ENCODE measurements at regions not wholly inside any gene's neighbourhood (a gene's known extent, or its start where the extent isn't known, plus 50 kb on each side); places are given as distances from the start of the nearest gene placed in this dataset.

DNA sequence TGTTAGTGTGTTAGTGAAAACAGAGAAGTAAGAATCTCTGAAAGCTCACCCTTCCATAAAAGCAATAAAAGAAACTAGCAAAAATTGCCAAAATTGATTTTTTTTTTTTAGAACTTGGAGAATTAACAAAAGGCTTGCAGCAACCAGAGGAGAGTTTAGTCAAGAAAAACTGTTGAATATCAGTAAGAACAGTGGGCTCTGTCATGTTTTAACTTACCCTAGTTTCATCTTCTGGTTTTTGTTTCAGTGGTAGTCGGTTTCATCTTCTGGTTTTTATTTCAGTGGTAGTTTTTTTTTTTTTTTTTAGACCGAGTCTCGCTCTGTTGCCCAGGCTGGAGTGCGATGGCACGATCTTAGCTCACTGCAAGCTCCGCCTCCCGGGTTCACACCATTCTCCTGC lies 580.9 kb downstream of the NYAP2 start:
- no peak for DNase-seq (ENCODE audit: low read depth)

DNA sequence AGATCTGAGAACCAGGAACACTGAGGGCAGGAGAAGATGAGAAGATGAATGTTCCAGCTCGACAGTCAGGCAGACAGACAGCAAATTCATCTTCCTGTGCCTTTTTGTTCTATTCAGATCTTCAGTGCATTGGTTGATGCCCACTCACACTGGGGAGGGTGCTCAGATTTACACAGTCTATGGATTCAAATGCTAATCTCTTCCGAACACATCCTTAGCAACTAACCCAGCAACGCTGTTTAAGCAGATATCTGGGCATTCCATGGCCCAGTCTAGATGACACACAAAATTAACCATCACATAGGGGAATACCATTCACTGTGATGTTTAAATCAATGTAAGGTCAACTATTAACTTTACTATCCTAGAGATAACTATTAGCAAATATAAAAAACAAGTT lies 571.9 kb downstream of the NYAP2 start:
- DNase-seq (ENCODE audit: low read depth): no peak

DNA sequence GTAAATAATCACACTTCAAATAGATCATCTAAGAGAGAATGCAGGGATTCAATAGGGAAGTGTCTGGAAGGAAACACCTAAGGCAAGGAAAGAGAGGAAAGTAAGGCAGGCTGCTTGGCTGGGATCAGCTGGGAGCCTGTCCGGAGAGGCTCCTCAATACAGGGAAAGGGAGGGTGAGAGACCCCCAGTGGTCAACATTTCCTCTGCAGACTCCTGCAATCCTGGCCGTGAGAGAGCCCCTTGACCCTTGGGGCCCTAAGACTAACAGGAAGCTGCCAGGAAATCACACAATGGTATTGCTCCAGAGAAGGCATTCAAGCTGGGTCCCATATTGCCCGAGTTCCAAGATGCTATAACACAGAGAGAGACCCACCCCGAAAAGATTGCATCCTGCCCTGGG lies 549.4 kb downstream of the NYAP2 start:
- DNase-seq (ENCODE audit: low read depth): no peak

DNA sequence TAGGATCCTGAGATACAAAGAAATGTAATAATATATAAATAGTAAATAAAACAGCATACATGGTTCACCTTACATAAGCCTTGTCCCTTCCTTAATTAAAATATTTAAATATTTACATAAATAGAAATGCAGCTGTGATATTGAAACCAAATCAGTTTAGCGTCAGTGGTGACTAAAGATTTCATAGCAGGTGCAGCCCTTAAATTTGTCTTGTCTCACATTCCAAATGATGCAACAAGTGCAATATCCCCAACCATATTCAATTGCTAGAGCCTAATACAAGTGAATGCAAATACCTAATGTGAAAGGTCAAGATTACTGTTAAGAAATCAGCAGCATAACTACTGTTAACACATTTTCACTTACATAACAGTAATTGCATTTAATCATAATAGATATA lies 539.5 kb downstream of the NYAP2 start:
- DNase-seq (ENCODE audit: low read depth): no peak

DNA sequence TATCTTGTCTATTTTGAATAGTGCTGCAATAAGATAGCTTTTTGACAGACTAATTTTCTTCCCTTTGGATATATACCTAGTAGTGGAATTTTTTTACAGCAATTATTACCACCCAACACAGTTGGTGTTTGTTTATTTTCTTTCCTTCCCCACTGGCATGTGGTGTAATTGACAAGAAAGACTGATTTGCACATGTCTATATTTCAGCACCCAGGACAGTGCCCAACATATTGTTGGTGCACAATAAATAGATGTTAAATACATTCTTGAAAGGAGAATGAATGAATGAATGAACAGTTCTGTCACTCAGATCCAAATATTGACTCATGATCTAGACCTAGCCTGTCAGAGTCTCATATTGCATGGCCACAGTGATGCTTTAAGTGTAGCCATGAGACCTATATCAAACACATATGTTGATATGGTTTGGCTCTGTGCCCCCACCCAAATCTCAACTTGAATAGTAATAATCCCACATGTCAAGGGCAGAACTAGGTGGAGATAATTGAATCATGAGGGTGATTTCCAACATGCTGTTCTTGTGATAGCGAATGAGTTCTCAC lies 538.2 kb downstream of the NYAP2 start:
- peak; percentile 26 for DNase-seq (ENCODE audit: low read depth)

DNA sequence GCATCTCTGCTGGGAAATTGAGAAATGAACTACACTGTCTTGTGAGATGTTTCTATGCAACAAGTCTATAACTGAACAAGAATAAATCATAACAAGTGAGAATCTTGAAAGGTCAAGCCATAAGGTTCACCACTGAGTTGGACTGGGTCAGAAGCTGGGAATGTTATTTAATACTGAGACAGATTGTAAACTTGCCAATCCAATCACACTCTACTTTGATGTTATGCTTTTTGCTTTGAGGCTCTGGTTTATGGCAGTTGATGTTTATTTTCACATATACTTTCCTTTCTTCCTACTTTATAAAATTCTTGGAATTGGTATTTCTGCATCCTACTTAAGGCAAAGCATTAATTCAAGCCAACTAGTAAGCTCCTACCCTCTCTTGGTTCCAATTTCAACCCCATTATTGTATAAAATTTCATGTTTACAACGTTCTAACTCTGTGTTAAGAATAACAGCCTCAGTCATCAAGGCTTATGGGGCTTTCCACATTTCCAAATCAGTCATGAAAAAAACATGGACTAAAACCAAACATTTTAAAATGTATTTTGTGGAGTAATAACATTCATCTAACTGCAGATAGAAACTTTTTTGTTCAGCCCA lies 533.4 kb downstream of the NYAP2 start:
- DNase-seq (ENCODE audit: low read depth): no peak

DNA sequence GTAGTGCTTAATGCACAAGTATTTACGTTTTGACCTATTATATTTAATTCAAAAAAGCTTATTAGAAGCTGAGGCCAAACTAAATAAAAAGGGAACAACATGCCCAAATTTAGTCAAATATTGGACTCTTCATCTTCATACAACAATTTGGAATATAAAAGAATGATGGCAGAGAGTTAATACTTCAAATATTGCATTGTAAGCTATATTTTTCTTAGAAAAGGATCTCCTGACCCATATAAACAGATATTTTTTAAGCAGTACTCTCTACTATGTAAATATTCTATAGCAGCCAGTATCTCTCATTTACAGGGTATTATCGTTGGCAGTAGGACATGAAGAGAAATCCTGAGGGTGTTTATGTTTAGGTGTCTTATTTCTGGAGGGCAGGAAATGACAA lies 531.2 kb downstream of the NYAP2 start:
- no peak for DNase-seq (ENCODE audit: low read depth)

DNA sequence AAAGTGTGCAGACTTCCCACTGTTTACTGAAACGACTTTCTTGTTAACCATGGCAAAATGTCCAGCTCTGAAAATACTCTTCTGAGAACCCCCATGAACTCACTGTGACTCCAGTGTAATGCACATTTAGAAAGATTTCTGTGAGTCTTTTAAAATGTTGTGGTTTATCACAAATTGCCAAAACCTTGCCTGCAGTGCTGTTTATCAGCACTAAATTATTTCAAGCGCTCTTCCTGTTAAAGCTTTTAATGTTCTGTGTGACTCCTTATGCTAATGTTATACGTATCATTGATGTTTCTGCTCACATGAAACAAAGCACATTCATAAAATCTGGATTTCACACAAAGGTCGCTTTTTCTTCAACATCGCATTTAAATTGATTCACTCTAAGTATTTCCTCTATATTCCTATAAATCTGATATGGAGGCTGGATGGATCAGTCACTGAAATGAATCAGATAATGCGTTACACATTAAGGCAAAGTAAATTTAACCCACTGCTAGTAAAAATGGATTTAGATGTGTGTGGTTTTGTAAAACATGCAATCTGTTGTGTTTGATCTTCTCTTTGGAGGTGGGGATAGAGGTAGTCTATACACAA lies 521.2 kb downstream of the NYAP2 start:
- DNase-seq (ENCODE audit: low read depth): peak; percentile 6

DNA sequence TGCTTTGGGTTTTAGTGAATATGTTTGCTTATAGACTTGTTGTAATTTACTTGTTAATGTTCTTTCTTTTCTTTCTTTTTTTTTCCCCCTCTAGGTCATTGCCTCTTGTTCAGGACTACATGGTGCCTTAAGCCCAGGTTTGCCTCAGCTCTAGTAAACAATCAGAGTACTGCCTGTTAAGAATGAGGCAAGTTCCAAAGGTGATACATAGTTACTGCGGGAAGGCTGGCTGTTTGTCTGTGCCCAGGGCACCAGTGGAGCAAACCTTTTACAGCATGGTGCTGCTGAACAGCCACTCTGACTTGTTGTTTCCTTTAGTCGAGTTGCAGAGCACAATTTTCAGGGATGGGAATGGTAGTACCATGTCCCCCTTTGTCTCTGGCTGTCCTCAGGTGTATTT lies 517.2 kb downstream of the NYAP2 start:
- DNase-seq (ENCODE audit: low read depth): no peak

DNA sequence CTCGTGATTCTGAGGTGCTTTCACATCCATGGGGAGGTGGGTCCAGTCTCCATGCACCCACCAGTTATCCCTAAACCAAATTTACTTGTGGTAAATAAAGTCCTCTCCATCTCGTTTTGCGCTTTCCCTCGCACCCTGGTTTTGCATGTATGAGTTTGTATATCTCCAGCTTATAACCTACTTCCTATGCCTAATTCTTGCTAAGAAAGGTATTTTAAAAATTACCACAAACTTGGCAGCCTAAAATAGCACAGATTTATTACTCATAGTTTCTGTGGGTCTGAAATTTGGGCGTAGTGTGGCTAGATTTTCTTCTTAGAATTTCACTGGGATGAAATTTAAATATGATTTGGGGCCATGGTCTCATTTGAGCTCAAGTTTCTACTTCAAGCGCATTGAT lies 511.5 kb downstream of the NYAP2 start:
- DNase-seq (ENCODE audit: low read depth): no peak

DNA sequence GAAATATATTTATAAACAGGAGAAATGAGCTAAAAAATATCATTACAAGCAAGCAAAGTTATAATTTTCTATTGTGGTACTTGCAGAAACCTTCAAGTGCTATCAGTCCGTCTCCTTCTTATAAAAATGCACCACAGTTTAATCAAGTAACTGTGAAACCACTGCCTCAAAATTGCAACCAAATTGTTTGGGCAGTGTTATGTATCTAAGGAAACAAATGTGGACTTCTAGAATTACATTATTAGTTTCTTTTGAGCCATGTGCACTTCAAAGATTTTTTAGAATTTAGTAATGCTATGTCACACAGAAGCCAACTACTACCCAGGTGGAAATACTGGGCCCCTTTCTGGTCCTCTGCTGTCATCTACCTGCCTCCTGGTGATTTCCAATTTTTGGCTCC lies 495.6 kb downstream of the NYAP2 start:
- DNase-seq (ENCODE audit: low read depth): peak; percentile 72

DNA sequence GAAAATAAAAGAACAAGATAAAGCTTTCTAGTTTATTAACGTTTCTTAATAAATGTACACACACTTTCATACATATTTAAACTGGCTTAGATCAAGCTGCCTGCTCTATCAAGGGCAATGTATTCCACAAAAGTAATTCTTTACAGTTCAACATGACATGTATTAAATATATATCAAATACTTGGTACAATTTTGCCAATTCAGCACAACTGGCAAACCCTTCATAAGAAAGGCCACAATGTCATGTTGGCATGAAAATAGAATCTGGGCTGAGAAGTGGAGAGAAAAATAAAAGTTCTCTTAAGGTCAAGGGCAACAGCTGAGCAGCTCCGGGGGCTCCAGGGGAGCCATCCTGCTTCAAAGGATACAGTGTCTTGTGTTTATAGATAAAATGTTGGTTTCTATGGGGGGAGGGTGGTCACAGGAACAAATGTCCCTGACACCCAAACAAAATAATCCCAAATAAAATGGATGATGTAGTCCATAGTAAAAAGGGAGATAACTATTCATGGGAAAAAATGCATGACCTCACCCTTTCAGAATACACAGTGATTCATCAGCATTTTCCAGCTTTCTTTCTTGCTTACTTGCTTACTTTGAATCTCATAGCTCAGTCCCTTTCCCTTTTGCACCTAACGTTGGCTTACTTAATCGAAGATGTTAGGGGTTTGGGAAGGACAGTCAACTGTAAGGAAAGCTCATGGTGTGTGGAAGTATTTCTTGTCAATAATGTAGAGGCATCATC lies 494.9 kb downstream of the NYAP2 start:
- peak; percentile 86 for DNase-seq (ENCODE audit: low read depth)

DNA sequence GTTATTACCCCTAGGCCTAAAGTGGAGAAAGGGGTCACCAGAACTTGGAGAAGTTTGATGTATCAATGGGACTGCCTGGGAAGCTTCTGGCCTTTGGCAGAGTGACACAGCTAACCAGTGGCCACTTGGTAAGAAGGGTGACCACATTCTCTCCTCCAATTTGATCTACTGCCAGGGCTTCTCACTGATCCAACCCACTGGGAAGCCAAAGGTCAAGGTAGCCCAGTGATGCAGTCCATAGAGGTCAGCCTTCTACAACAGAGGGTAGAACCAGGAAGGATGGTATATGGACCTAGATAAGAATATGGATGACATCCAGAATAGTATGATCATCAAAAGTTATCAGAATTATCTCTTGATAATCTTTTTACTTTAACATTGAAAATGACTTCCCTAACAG lies 493.6 kb downstream of the NYAP2 start:
- DNase-seq (ENCODE audit: low read depth): peak; percentile 53

DNA sequence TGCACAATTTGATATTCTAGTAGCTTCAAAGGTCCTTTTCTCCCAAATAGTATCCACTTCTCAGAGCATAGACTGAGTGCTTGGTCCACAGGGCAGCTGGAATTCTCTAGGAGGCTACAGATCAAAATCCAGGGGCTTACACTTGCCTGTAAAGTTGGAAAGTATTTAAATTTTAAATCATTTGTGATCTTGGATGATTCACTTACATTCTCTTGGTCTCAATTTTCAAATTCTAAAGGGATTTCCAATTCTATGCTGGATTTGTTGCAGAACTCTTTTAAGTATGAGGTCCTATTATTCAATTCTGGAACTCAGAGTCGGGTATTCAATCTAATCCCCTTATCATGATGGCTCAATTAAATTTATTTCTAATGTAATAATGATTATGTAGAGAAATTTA lies 492.3 kb downstream of the NYAP2 start:
- no peak for DNase-seq (ENCODE audit: low read depth)

DNA sequence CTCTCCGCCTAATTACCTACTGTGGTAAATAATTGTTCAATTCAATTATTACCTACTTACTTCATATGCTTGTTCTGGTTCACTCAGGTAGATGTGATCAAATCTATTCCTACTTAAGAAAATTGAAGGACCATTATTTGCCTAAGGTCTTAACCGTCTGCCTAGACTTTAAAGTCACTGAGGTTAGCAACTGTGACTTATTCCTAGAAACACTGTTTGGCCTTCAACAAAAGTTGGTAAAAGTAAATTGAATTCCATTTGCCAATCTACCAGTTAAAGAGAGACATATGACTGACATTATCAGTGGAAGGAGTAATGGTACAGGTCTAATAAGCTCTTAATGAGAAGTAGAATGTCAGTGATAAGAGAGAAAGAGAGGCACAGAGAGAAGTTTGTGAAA lies 491.5 kb downstream of the NYAP2 start:
- peak; percentile 4 for DNase-seq (ENCODE audit: low read depth)

DNA sequence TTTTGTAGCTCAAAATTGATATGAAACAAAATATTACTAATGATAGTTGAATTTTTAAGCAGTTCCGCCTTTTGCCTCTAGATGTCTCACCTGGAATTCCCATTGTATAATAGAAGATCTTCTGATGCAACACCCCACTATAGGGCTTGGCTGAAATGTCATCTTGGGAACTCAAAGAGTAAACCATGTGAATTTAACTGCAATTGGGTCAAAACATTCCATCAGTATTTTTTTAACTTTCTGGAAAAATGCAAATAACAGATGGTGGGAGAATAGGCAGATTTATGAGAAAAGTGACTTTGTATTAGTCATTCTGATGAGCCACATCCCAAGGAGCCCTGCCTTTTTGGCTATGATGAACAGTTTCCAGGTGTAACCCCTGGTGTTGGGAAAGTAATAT lies 489.9 kb downstream of the NYAP2 start:
- DNase-seq (ENCODE audit: low read depth): peak; percentile 64

DNA sequence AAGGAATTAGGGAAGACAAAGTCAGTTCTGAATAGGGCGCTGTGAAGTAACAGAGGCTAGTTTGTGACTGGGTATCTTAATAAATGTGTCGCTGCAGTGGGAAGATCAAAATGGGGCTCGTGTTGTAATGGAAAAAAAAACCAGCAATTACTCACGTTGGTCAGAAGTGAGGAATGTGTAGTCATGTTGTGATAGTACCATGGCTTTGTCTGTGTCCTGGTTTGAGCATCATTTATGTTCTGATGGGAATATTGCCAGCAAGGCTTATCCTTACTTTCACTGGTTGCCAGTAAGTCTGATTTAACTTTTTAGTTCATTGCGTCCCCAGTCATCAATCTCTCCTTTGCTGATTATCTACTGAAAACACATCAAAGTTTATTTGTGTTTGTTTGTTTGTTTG lies 467.6 kb downstream of the NYAP2 start:
- no peak for DNase-seq (ENCODE audit: low read depth)

DNA sequence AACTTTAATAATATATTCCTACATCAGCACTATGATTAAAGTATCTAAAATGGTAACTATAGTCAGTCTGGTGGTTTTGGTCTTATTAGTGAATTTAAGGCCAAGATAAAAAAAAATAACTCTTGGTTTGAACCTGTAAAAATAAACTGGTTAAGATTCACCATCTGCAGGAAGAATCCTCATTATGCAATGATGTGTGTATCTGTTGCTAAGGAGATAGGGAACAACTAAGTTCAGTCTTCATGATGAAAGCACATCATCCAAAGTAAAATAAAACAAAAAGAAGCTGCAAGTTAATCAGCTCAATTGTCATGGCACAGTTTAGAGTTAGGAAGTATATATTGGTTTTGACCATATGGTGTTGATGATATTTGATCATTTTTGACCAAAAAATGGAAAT lies 466.0 kb downstream of the NYAP2 start:
- peak; percentile 43 for DNase-seq (ENCODE audit: low read depth)

DNA sequence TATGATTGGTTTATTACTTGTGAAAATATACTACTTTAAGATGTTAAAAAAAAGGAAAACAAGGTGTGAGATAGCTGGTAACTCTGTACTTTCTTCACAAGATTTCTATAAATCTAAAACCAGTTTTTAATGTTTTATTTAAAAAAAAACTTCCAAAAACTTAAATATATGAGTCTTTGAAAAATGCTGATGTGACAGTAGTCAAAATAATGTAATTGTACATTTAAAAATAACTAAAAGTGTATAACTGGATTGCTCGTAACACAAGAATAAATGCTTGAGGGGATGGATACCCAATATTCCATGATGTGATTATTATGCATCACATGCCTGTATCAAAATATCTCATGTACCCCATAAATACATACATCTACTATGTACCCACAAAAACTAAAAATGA lies 464.9 kb downstream of the NYAP2 start:
- no peak for DNase-seq (ENCODE audit: low read depth)

DNA sequence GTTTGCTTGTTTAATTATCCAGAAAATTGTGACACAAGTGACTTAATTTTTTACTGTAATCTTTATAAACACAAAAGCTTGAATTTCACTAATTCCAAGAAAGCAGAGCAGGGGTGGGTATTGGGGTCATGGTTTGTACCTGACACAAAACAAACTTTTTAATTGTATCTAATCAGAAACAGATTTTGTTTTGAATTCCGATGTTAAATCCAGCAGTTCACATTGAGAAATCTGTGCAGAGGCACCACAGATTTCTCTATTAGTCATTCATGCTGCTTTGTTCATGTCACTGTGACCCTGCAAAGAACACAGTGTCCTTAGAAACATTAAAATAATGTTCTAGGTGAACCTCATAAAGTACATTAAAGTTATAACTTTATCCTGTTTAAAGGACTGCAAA lies 443.4 kb downstream of the NYAP2 start:
- DNase-seq (ENCODE audit: low read depth): peak; percentile 47

DNA sequence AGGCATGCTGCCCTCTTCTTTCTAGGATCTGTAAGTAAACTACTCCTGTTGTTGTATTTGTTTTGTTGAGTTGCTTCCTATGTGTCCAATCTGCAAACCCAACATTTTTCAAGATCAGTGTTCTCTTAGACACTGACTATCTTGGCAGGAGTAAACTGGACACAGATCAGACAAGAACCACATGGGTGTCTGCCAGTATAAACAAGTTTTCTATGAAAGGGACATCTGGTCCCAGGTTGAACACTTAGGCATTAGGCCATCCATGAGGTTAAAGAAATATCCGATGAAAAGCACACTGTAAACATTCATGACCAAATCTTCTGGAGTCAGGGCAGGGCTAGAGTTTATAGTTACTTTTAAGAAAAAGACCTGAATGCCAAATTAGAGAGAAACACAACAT lies 441.8 kb downstream of the NYAP2 start:
- no peak for DNase-seq (ENCODE audit: low read depth)

DNA sequence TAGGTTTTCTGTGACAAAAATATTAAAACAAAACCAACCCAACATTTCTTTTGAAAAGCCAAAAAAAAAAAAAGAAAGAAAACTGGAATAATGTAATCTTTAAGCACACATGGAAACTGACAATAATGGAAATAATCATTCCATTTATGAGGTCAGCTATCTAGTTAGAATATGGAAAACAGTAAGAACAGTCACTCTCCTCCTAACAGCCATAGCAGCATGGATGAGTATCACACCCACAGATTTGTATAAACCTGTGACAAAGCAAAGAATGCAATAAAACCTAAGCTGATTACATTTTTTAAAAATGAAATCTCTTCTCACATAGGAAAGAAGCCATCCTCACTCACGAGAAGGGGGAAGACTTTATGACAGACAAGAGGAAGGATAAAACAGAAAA lies 437.8 kb downstream of the NYAP2 start:
- DNase-seq (ENCODE audit: low read depth): no peak

DNA sequence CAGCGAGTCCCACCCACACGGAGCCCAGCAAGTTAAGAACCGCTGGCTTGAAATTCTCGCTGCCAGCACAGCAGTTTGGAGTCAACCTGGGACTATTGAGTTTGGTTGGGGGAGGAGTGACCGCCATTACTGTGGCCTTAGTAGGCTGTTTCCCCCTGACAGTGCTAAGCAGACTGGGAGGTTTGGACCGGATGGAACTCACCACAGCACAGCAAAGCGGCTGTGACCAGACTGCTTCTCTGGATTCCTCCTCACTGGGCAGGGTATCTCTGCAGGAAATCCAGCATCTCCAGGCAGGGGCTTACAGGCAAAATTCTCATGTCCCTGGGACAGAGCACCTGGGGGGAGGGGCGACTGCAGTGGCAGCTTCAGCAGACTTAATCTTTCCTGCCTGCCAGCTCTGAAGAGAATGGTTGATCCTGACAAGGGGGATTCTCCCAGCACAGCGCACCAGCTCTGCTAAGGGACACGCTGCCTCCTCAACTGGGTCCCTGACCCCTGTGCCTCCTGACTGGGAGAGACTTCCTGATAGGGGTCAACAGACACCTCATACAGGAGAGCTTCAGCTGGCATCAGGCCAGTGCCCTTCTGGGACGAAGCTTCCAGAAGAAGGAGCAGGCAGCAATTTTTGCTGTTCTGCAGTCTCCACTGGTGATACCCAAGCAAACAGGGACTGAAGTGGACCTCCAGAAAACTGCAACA lies 425.4 kb downstream of the NYAP2 start:
- DNase-seq (ENCODE audit: low read depth): no peak
